ENCODE measurements at regions not wholly inside any gene's neighbourhood (a gene's known extent, or its start where the extent isn't known, plus 50 kb on each side); places are given as distances from the start of the nearest gene placed in this dataset.

DNA sequence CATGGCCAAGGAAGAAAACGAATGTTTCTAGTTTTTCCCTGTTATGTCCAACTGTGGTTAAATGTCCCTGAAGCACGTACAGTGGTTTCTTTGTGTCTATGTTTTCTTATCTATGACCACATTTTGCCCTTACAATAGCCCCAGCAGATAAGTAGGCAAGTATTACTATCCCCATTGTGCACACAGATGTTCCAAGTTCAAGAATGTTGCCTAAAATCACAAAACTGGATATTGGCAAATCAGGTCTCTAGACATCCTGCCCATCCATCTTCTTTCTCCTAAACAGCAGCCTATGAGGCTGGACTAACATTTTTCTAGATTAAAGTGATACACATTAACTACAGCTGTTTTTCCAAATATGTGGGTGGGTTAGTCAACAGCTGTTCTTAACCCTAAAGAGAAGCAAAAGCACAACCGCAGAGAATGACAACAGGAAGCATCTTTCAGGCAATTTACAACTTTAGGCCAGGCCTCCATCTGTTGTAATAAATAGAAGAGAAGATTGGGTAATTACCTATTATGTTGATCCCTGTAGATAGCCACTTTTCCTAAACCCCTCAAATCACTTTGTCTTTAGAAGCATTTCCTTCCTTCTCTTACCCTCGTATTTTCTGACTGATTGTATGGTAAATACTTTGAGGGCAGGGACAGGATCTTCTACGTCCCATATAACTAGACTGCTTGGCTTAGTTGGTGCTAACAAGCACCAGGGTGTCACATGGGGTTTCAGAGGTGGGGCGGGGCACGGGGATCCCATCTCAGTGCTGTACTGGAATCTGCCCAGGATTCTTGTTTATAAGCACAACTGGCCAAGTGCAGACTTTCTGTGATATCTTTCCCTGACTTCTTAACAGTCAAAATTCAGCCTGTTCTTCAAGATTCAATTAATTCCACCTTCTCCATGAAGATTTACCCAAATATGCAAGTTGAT, 132.1 kb upstream of the SETBP1 start:
- no peaks in the 10 kb centered on the region for H3K36me3 ChIP-seq (ENCODE audit: control insufficient read depth in 4 of 4, insufficient read depth in 4 of 4, low read length in 4 of 4)
- H3K9ac ChIP-seq (ENCODE audit: insufficient read depth in 1 of 2, low read length in 2 of 2): no peak overlapping the region
- H3K4me1 ChIP-seq (ENCODE audit: control insufficient read depth in 5 of 5, insufficient read depth in 5 of 5, low read length in 5 of 5): peaks cover 0 to 6% (median 5%) of the 10 kb centered on the region in 5 donors
- no peaks in the 10 kb centered on the region for H3K27me3 ChIP-seq (ENCODE audit: control insufficient read depth in 3 of 3, insufficient read depth in 3 of 3, low read length in 2 of 3)
- H3K4me3 ChIP-seq: no peak overlapping the region
- DNase-seq (peak in 2 of 3 donors; percentile 30 to 33), ATAC-seq (ENCODE audit: insufficient read depth, low FRiP score) (no peak)
- 49 to 51% methylated on average over 7 of the region's 7 CpGs for WGBS, 2 donors
- no peaks in the 10 kb centered on the region for H3K9me3 ChIP-seq (ENCODE audit: control insufficient read depth in 4 of 4, insufficient read depth in 3 of 4, low read length in 3 of 4)
- TF ChIP-seq, protein P1, sequence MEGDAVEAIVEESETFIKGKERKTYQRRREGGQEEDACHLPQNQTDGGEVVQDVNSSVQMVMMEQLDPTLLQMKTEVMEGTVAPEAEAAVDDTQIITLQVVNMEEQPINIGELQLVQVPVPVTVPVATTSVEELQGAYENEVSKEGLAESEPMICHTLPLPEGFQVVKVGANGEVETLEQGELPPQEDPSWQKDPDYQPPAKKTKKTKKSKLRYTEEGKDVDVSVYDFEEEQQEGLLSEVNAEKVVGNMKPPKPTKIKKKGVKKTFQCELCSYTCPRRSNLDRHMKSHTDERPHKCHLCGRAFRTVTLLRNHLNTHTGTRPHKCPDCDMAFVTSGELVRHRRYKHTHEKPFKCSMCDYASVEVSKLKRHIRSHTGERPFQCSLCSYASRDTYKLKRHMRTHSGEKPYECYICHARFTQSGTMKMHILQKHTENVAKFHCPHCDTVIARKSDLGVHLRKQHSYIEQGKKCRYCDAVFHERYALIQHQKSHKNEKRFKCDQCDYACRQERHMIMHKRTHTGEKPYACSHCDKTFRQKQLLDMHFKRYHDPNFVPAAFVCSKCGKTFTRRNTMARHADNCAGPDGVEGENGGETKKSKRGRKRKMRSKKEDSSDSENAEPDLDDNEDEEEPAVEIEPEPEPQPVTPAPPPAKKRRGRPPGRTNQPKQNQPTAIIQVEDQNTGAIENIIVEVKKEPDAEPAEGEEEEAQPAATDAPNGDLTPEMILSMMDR (IDR thresholded peaks at IDR 0.05; ENCODE audit: control extremely low read depth, extremely low read depth): no peak
- no peak overlapping the region for H3K27ac ChIP-seq (ENCODE audit: low read depth in 1 of 2, low read length in 1 of 2)

DNA sequence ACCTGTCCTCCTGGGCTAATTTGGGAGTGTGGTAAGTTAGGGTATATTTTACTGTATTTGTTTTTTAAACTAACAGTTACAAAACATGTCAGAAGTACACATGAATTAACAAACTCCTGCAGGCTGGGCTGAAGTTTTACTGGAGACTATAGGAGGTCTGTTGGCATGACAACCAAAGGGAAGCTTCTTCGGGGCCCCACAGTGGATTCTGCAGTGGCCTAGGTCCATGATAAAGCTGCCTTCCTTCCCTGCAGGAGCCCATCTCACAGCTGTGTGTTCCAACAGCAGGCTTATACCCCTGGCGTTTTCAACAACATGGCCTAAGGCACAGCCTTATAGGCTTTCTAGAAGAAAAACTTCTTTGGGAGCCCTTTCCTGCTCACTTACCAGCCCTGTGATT, 128.0 kb upstream of the SETBP1 start:
- DNase-seq (no peak), ATAC-seq (ENCODE audit: insufficient read depth, low FRiP score) (no peak)
- 76 to 81% methylated on average over 2 of the region's 2 CpGs for WGBS, 2 donors
- H3K36me3 ChIP-seq (ENCODE audit: control insufficient read depth in 4 of 4, insufficient read depth in 4 of 4, low read length in 4 of 4): no peaks in the 10 kb centered on the region
- no peak overlapping the region for H3K4me3 ChIP-seq
- no peak overlapping the region for H3K27ac ChIP-seq (ENCODE audit: low read depth in 1 of 2, low read length in 1 of 2)
- no peak overlapping the region for H3K9ac ChIP-seq (ENCODE audit: insufficient read depth in 1 of 2, low read length in 2 of 2)
- peaks cover 0 to 6% (median 5%) of the 10 kb centered on the region in 5 donors for H3K4me1 ChIP-seq (ENCODE audit: control insufficient read depth in 5 of 5, insufficient read depth in 5 of 5, low read length in 5 of 5)
- H3K27me3 ChIP-seq (ENCODE audit: control insufficient read depth in 3 of 3, insufficient read depth in 3 of 3, low read length in 2 of 3): no peaks in the 10 kb centered on the region
- no peaks in the 10 kb centered on the region for H3K9me3 ChIP-seq (ENCODE audit: control insufficient read depth in 4 of 4, insufficient read depth in 3 of 4, low read length in 3 of 4)
- TF ChIP-seq, protein P1 (IDR thresholded peaks at IDR 0.05; ENCODE audit: control extremely low read depth, extremely low read depth): no peak

DNA sequence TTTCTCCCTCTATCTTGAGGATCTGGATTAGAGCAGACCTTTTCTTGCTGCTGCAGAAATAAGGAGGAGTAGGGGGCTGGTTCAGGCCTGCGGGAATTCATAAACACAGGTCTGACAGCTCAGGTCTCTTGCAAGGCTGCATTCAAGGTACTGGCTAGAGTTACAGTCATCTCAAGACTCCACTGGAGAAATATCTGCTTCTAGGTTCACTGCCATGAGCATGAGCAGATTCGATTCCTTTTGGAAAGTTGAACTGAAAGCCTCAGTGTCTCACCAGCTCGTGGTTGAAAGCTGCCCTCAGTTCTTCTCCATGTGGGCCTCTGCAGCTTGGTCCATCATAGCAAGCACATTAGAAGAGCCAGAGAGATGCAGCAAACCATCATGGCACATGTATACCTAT, 124.4 kb upstream of the SETBP1 start:
- Histone ChIP-seq H3K9me3 (ENCODE audit: control insufficient read depth in 4 of 4, insufficient read depth in 3 of 4, low read length in 3 of 4) (peaks cover 0 to 2% (median 0%) of the 10 kb centered on the region in 4 donors), H3K27ac (ENCODE audit: low read depth in 1 of 2, low read length in 1 of 2) (no peak overlapping the region), H3K4me1 (ENCODE audit: control insufficient read depth in 5 of 5, insufficient read depth in 5 of 5, low read length in 5 of 5) (peaks cover 0 to 5% (median 0%) of the 10 kb centered on the region in 5 donors), H3K4me3 (no peak overlapping the region), H3K9ac (ENCODE audit: insufficient read depth in 1 of 2, low read length in 2 of 2) (no peak overlapping the region), H3K36me3 (ENCODE audit: control insufficient read depth in 4 of 4, insufficient read depth in 4 of 4, low read length in 4 of 4) (no peaks in the 10 kb centered on the region), H3K27me3 (ENCODE audit: control insufficient read depth in 3 of 3, insufficient read depth in 3 of 3, low read length in 2 of 3) (no peaks in the 10 kb centered on the region)
- DNase-seq (no peak), ATAC-seq (ENCODE audit: insufficient read depth, low FRiP score) (no peak)
- TF ChIP-seq, protein P1 (IDR thresholded peaks at IDR 0.05; ENCODE audit: control extremely low read depth, extremely low read depth): no peak
- 56 to 71% methylated on average over 3 of the region's 3 CpGs for WGBS, 2 donors

Data from lung (tissue), 11 donors.